Stimulated activated naive B cell treated with anti-CD40 and anti-IgM and Interleukin-4, amounts not matched to agents 10 μg/mL and 1 μg/mL and 100 μg/mL, for 72 hours (primary cell): ENCODE measurements at regions not wholly inside any gene's neighbourhood (a gene's known extent, or its start where the extent isn't known, plus 50 kb on each side); places are given as distances from the start of the nearest gene placed in this dataset.

Experiments
- ATAC-seq, 2 donors: fragments of 150-1000 bp; cut with Tn5 transposase; replicated peaks; 2 replicates each; pipeline ENCODE4 v1.10.0; 2021; ENCODE audit warnings: moderate library complexity in 1 of 2
- DNase-seq: peaks from one replicate; pipeline ENCODE4 v3.0.0; 2021
- H3K27ac Mint-ChIP-seq: one replicate; pipeline ENCODE4 v1.8.0; 2022; ENCODE audit warnings: mild to moderate bottlenecking, mixed read lengths
- H3K27me3 Mint-ChIP-seq, 2 donors: one replicate each; pipeline ENCODE4 v1.8.0; 2022; ENCODE audit warnings: mixed read lengths in 2 of 2
- H3K36me3 Mint-ChIP-seq, 2 donors: one replicate each; pipeline ENCODE4 v1.8.0; 2022; ENCODE audit warnings: mixed read lengths in 2 of 2, mild to moderate bottlenecking in 1 of 2
- H3K4me1 Mint-ChIP-seq, 2 donors: one replicate each; pipeline ENCODE4 v1.8.0; 2022; ENCODE audit warnings: mixed read lengths in 2 of 2, mild to moderate bottlenecking in 1 of 2
- H3K4me3 Mint-ChIP-seq, 2 donors: one replicate each; pipeline ENCODE4 v1.8.0; 2022; ENCODE audit warnings: mild to moderate bottlenecking in 2 of 2, mixed read lengths in 2 of 2, moderate library complexity in 1 of 2
- H3K9me3 Mint-ChIP-seq, 2 donors: one replicate each; pipeline ENCODE4 v1.8.0; 2022; ENCODE audit warnings: mixed read lengths in 2 of 2, mild to moderate bottlenecking in 1 of 2

GRCh38 chr1:38138498-38139233 is 92.1 kb upstream of the POU3F1 start:
- H3K36me3 Mint-ChIP-seq, result no peaks in the 10 kb centered on the region
- H3K27ac Mint-ChIP-seq, result no peak overlapping the region
- H3K27me3 Mint-ChIP-seq, result peaks cover 66 to 85% of the 10 kb centered on the region in 2 donors
- H3K9me3 Mint-ChIP-seq, result no peaks in the 10 kb centered on the region
- ATAC-seq, result no peak
- H3K4me3 Mint-ChIP-seq, result no peak overlapping the region
- peaks cover 5 to 16% of the 10 kb centered on the region in 2 donors for H3K4me1 Mint-ChIP-seq
- no peak for DNase-seq

GRCh38 chr1:38137164-38137563 is 90.6 kb upstream of the POU3F1 start:
- H3K36me3 Mint-ChIP-seq, result no peaks in the 10 kb centered on the region
- no peak overlapping the region for H3K27ac Mint-ChIP-seq
- no peaks in the 10 kb centered on the region for H3K9me3 Mint-ChIP-seq
- H3K27me3 Mint-ChIP-seq, result peaks cover 69 to 88% of the 10 kb centered on the region in 2 donors
- H3K4me1 Mint-ChIP-seq, result peaks cover 5 to 16% of the 10 kb centered on the region in 2 donors
- no peak for DNase-seq
- ATAC-seq, result no peak
- H3K4me3 Mint-ChIP-seq, result no peak overlapping the region

- no peaks in the 10 kb centered on the region for H3K36me3 Mint-ChIP-seq
- no peak overlapping the region for H3K27ac Mint-ChIP-seq
- peaks cover 73 to 90% of the 10 kb centered on the region in 2 donors for H3K27me3 Mint-ChIP-seq
- no peak for ATAC-seq
- peaks cover under 1 to 9% of the 10 kb centered on the region in 2 donors for H3K4me1 Mint-ChIP-seq
- no peak for DNase-seq
- H3K4me3 Mint-ChIP-seq, result no peak overlapping the region
- no peaks in the 10 kb centered on the region for H3K9me3 Mint-ChIP-seq
Observed at GRCh38 chr1:38135625-38136414, 89.2 kb upstream of the POU3F1 start.

GRCh38 chr1:38134294-38134755 is 87.7 kb upstream of the POU3F1 start:
- H3K27me3 Mint-ChIP-seq, result peaks cover 72 to 84% of the 10 kb centered on the region in 2 donors

GRCh38 chr1:38133756-38134155 is 87.2 kb upstream of the POU3F1 start:
- Mint-ChIP-seq H3K4me3 (no peak overlapping the region), H3K9me3 (no peaks in the 10 kb centered on the region), H3K27ac (no peak overlapping the region), H3K4me1 (peaks cover 0 to 7% of the 10 kb centered on the region in 2 donors), H3K27me3 (peaks cover 70 to 82% of the 10 kb centered on the region in 2 donors), H3K36me3 (no peaks in the 10 kb centered on the region)
- DNase-seq, result no peak
- ATAC-seq, result no peak

More at GRCh38 chr1:38134294-38134755, 87.7 kb upstream of the POU3F1 start:
- no peak overlapping the region for H3K27ac Mint-ChIP-seq
- H3K9me3 Mint-ChIP-seq, result no peaks in the 10 kb centered on the region
- H3K4me3 Mint-ChIP-seq, result no peak overlapping the region
- no peaks in the 10 kb centered on the region for H3K36me3 Mint-ChIP-seq
- ATAC-seq, result no peak
- no peak for DNase-seq
- peaks cover 0 to 7% of the 10 kb centered on the region in 2 donors for H3K4me1 Mint-ChIP-seq

GRCh38 chr1:38133304-38133703 is 86.7 kb upstream of the POU3F1 start:
- H3K4me1 Mint-ChIP-seq, result peaks cover 0 to 7% of the 10 kb centered on the region in 2 donors
- no peak for DNase-seq
- H3K4me3 Mint-ChIP-seq, result no peak overlapping the region
- peaks cover 67 to 81% of the 10 kb centered on the region in 2 donors for H3K27me3 Mint-ChIP-seq
- H3K9me3 Mint-ChIP-seq, result no peaks in the 10 kb centered on the region
- no peak overlapping the region for H3K27ac Mint-ChIP-seq
- ATAC-seq, result no peak
- no peaks in the 10 kb centered on the region for H3K36me3 Mint-ChIP-seq

- Mint-ChIP-seq H3K27me3 (peaks cover 67 to 78% of the 10 kb centered on the region in 2 donors), H3K36me3 (no peaks in the 10 kb centered on the region), H3K9me3 (no peaks in the 10 kb centered on the region), H3K4me1 (peaks cover 0 to 7% of the 10 kb centered on the region in 2 donors), H3K4me3 (no peak overlapping the region), H3K27ac (no peak overlapping the region)
- ATAC-seq, result no peak
- DNase-seq, result no peak
Observed at GRCh38 chr1:38132681-38133080, 86.1 kb upstream of the POU3F1 start.

- H3K9me3 Mint-ChIP-seq, result no peaks in the 10 kb centered on the region
- peaks cover 54 to 74% of the 10 kb centered on the region in 2 donors for H3K27me3 Mint-ChIP-seq
- no peak for ATAC-seq
Observed at GRCh38 chr1:38131024-38131585, 84.5 kb upstream of the POU3F1 start.

GRCh38 chr1:38129971-38130370 is 83.4 kb upstream of the POU3F1 start:
- ATAC-seq (no peak), DNase-seq (no peak)
- H3K4me1 Mint-ChIP-seq, result peaks cover 0 to 7% of the 10 kb centered on the region in 2 donors
- no peak overlapping the region for H3K27ac Mint-ChIP-seq
- no peak overlapping the region for H3K4me3 Mint-ChIP-seq
- H3K9me3 Mint-ChIP-seq, result no peaks in the 10 kb centered on the region
- H3K36me3 Mint-ChIP-seq, result no peaks in the 10 kb centered on the region
- H3K27me3 Mint-ChIP-seq, result peaks cover 43 to 66% of the 10 kb centered on the region in 2 donors

More at GRCh38 chr1:38131024-38131585, 84.5 kb upstream of the POU3F1 start:
- Mint-ChIP-seq H3K4me3 (no peak overlapping the region), H3K27ac (peak overlapping the region; percentile 31), H3K4me1 (peaks cover 0 to 7% of the 10 kb centered on the region in 2 donors), H3K36me3 (no peaks in the 10 kb centered on the region)
- no peak for DNase-seq

GRCh38 chr1:38129473-38129872 is 82.9 kb upstream of the POU3F1 start:
- H3K27ac Mint-ChIP-seq, result no peak overlapping the region
- H3K4me1 Mint-ChIP-seq, result peaks cover 0 to 2% of the 10 kb centered on the region in 2 donors
- H3K27me3 Mint-ChIP-seq, result peaks cover 38 to 64% of the 10 kb centered on the region in 2 donors
- no peak overlapping the region for H3K4me3 Mint-ChIP-seq
- no peak for ATAC-seq
- DNase-seq, result no peak
- H3K9me3 Mint-ChIP-seq, result no peaks in the 10 kb centered on the region
- H3K36me3 Mint-ChIP-seq, result no peaks in the 10 kb centered on the region

GRCh38 chr1:38128926-38129453 is 82.4 kb upstream of the POU3F1 start:
- no peak for ATAC-seq
- peaks cover 33 to 62% of the 10 kb centered on the region in 2 donors for H3K27me3 Mint-ChIP-seq
- no peaks in the 10 kb centered on the region for H3K4me1 Mint-ChIP-seq
- no peaks in the 10 kb centered on the region for H3K9me3 Mint-ChIP-seq
- no peaks in the 10 kb centered on the region for H3K36me3 Mint-ChIP-seq
- DNase-seq, result no peak
- H3K27ac Mint-ChIP-seq, result no peak overlapping the region
- H3K4me3 Mint-ChIP-seq, result no peak overlapping the region

- no peaks in the 10 kb centered on the region for H3K36me3 Mint-ChIP-seq
- H3K27me3 Mint-ChIP-seq, result peaks cover 30 to 58% of the 10 kb centered on the region in 2 donors
Observed at GRCh38 chr1:38128511-38128910, 81.9 kb upstream of the POU3F1 start.

GRCh38 chr1:38127428-38127827 is 80.8 kb upstream of the POU3F1 start:
- no peak for DNase-seq
- H3K4me1 Mint-ChIP-seq, result no peaks in the 10 kb centered on the region
- no peaks in the 10 kb centered on the region for H3K36me3 Mint-ChIP-seq
- no peak overlapping the region for H3K27ac Mint-ChIP-seq
- no peak overlapping the region for H3K4me3 Mint-ChIP-seq
- no peaks in the 10 kb centered on the region for H3K9me3 Mint-ChIP-seq
- no peak for ATAC-seq
- H3K27me3 Mint-ChIP-seq, result peaks cover 22 to 48% of the 10 kb centered on the region in 2 donors

More at GRCh38 chr1:38128511-38128910, 81.9 kb upstream of the POU3F1 start:
- DNase-seq, result no peak
- no peaks in the 10 kb centered on the region for H3K9me3 Mint-ChIP-seq
- no peaks in the 10 kb centered on the region for H3K4me1 Mint-ChIP-seq
- no peak for ATAC-seq
- no peak overlapping the region for H3K27ac Mint-ChIP-seq
- H3K4me3 Mint-ChIP-seq, result no peak overlapping the region

- Mint-ChIP-seq H3K36me3 (no peaks in the 10 kb centered on the region), H3K27ac (no peak overlapping the region), H3K27me3 (peaks cover 18 to 45% of the 10 kb centered on the region in 2 donors), H3K9me3 (no peaks in the 10 kb centered on the region), H3K4me3 (no peak overlapping the region), H3K4me1 (no peaks in the 10 kb centered on the region)
- ATAC-seq (no peak), DNase-seq (no peak)
Observed at GRCh38 chr1:38126970-38127369, 80.4 kb upstream of the POU3F1 start.
